ENCODE measurements at regions not wholly inside any gene's neighbourhood (a gene's known extent, or its start where the extent isn't known, plus 50 kb on each side); places are given as distances from the start of the nearest gene placed in this dataset. TPM values are rescaled to one million over a fixed set of nuclear protein-coding genes. Genes with fewer than 3 reads are reported as not detected.

DNA sequence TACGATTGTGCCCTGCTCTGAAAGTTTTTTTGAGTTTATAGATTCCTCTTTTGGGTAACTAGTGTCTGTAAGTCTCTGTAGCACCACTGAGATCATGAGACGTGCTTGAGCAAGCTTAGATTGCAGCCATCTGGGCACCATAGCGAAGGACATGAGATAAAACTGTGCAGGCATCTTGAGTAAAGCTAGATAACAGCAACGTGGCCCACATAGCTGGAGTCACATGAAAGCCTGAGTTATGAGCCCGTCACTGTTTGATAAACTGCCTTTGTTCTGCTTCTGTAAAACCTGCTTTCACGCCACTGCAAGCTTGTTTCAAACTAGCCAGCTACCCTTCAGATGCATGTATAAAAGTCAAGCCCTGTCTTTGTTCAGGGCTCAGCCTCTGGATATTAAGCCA is 359.1 kb upstream of the CXorf51A start (continued):
- TF ChIP-seq POLR2AphosphoS5 (IDR thresholded peaks at IDR 0.05; ENCODE audit: low read depth) (no peak), CREB1 (CRISPR knock-in tag; IDR thresholded peaks at IDR 0.05; ENCODE audit: low read depth) (no peak)

GRCh38 chrX:147170993-147171392 is 356.4 kb upstream of the CXorf51A start:
- Histone ChIP-seq H3K27me3 (ENCODE audit: insufficient read depth) (no peaks in the 10 kb centered on the region), H3K27ac (ENCODE audit: low read depth) (no peak overlapping the region), H3K36me3 (ENCODE audit: insufficient read depth) (no peaks in the 10 kb centered on the region), H3F3A (replicated peaks; ENCODE audit: low read depth) (no peaks in the 10 kb centered on the region), H3K9me2 (ENCODE audit: insufficient read depth) (no peaks in the 10 kb centered on the region), H4K20me1 (replicated peaks; ENCODE audit: insufficient read depth) (no peaks in the 10 kb centered on the region), H2AFZ (no peak overlapping the region), H3K4me2 (no peak overlapping the region), H3K4me1 (ENCODE audit: insufficient read depth) (no peaks in the 10 kb centered on the region; the same call in 1 of the 2 replicates), H3K79me2 (replicated peaks; ENCODE audit: insufficient read depth) (no peaks in the 10 kb centered on the region), H3K4me3 (no peak overlapping the region)
- no peak overlapping the region for H3K27ac Mint-ChIP-seq
- H3K36me3 Mint-ChIP-seq (ENCODE audit: low read depth) = no peaks in the 10 kb centered on the region; the same call in 2 of the 3 replicates
- ATAC-seq = no peak
- peak; percentile 1 for DNase-seq (ENCODE audit: low spot score)
- no peak overlapping the region for H3K4me3 Mint-ChIP-seq
- H3K4me1 Mint-ChIP-seq = peaks cover 7% of the 10 kb centered on the region
- H3K27me3 Mint-ChIP-seq (ENCODE audit: insufficient read depth, low read depth, poor library complexity) = no peaks in the 10 kb centered on the region
- no peak for TF ChIP-seq ETS1 (IDR thresholded peaks at IDR 0.05)
- H3K9me3 Mint-ChIP-seq = peaks cover 8% of the 10 kb centered on the region; the same call in 2 of the 3 replicates

MicroRNAs in the stretch of these regions (microRNA counts, 767-probe panel; counts per million panel counts)
- microRNA hsa-miR-513a-3p (not detected), microRNA hsa-miR-513a-5p (not detected), microRNA hsa-miR-513b (not detected), microRNA hsa-miR-513c-5p (not detected)

Small RNA genes in the stretch of these regions (microRNA-seq; reads per million reads assigned to microRNA genes)
- gene MIR513A1 = not detected
- gene MIR513A2 = not detected
- gene MIR513B = not detected
- gene MIR513C = not detected

Small RNA genes in the stretch of these regions (small RNA-seq; reads per million reads assigned to genes)
- gene MIR513A1 (ENCODE audit: low replicate concordance) (not detected), gene MIR513A2 (ENCODE audit: low replicate concordance) (not detected), gene MIR513B (ENCODE audit: low replicate concordance) (not detected), gene MIR513C (ENCODE audit: low replicate concordance) (not detected)
